WTC11 (cell line): ENCODE measurements at regions not wholly inside any gene's neighbourhood (a gene's known extent, or its start where the extent isn't known, plus 50 kb on each side); places are given as distances from the start of the nearest gene placed in this dataset.

Experiments
- ATAC-seq: fragments of 200-7000 bp; cut with Tn5 transposase; 2 replicates; pipeline ENCODE4 v1.10.0; 2021; ENCODE audit warnings: mild to moderate bottlenecking, moderate library complexity
- CTCF ChIA-PET: fragments of 300-600 bp; sonication (Branson Sonifier 250); formaldehyde crosslinking; loops from one replicate; lab custom pipeline; 2021; ENCODE audit warnings: antibody characterized with exemption; lab: Charles Lee
- POLR2A ChIA-PET: fragments of 350-600 bp; sonication (Branson Sonifier 250); formaldehyde crosslinking; loops from one replicate; lab custom pipeline; 2021; ENCODE audit warnings: antibody characterized with exemption; lab: Charles Lee
- DNase-seq: peaks from one replicate; pipeline ENCODE4 v3.0.0; 2021; ENCODE audit warnings: low spot score
- H3K27ac Mint-ChIP-seq: 2 replicates; pipeline ENCODE4 v1.8.0; 2021; ENCODE audit warnings: mixed read lengths
- H3K27me3 Mint-ChIP-seq: 2 replicates; pipeline ENCODE4 v1.8.0; 2021; ENCODE audit warnings: low read depth, mild to moderate bottlenecking, moderate library complexity, mixed read lengths
- H3K36me3 Mint-ChIP-seq: 2 replicates; pipeline ENCODE4 v1.8.0; 2021; ENCODE audit warnings: mixed read lengths
- H3K4me1 Mint-ChIP-seq: 2 replicates; pipeline ENCODE4 v1.8.0; 2022; ENCODE audit warnings: mixed read lengths
- H3K4me3 Mint-ChIP-seq: 2 replicates; pipeline ENCODE4 v1.8.0; 2021; ENCODE audit warnings: mild to moderate bottlenecking, moderate library complexity, mixed read lengths
- H3K9me3 Mint-ChIP-seq: 2 replicates; pipeline ENCODE4 v1.8.0; 2021; ENCODE audit warnings: mixed read lengths
- EMX1 ChIP-seq: fragments of 250-450 bp; sonication (Bioruptor Pico); IDR thresholded peaks from 2 replicates; pipeline ENCODE4 v1.8.0; 2021; ENCODE audit warnings: mild to moderate bottlenecking
- FOXK1 ChIP-seq: sonication (generic); formaldehyde crosslinking; IDR thresholded peaks from 2 replicates; pipeline ENCODE4 v1.8.0; 2022; ENCODE audit warnings: mild to moderate bottlenecking, moderate library complexity, missing genetic modification reagents
- GABPB1 ChIP-seq: sonication (generic); formaldehyde crosslinking; IDR thresholded peaks from 2 replicates; pipeline ENCODE4 v1.8.1; 2023; ENCODE audit warnings: mild to moderate bottlenecking, missing genetic modification reagents
- KAT7 ChIP-seq: sonication (generic); formaldehyde crosslinking; IDR thresholded peaks from 2 replicates; pipeline ENCODE4 v1.8.1; 2023; ENCODE audit warnings: missing genetic modification reagents, mild to moderate bottlenecking, borderline replicate concordance
- SP1 ChIP-seq: sonication (generic); formaldehyde crosslinking; conservative IDR thresholded peaks from 2 replicates; pipeline ENCODE4 v1.8.1; 2022; ENCODE audit warnings: missing genetic modification reagents
- TEAD1 ChIP-seq: sonication (generic); formaldehyde crosslinking; IDR thresholded peaks from 2 replicates; pipeline ENCODE4 v1.8.0; 2022; ENCODE audit warnings: mild to moderate bottlenecking, missing genetic modification reagents
- TEAD4 ChIP-seq: sonication (generic); formaldehyde crosslinking; IDR thresholded peaks from 2 replicates; pipeline ENCODE4 v1.8.0; 2022; ENCODE audit warnings: mild to moderate bottlenecking, missing genetic modification reagents
- ZNF138 ChIP-seq: sonication (generic); formaldehyde crosslinking; conservative IDR thresholded peaks from 2 replicates; pipeline ENCODE4 v1.8.1; 2022; ENCODE audit warnings: mild to moderate bottlenecking, moderate library complexity, missing genetic modification reagents
- ZNF232 ChIP-seq: sonication (generic); formaldehyde crosslinking; IDR thresholded peaks from 2 replicates; pipeline ENCODE4 v1.8.0; 2022; ENCODE audit warnings: mild to moderate bottlenecking, missing genetic modification reagents
- ZNF263 ChIP-seq: sonication (generic); formaldehyde crosslinking; IDR thresholded peaks from 2 replicates; pipeline ENCODE4 v1.8.1; 2022; ENCODE audit warnings: low read depth, mild to moderate bottlenecking, moderate library complexity, missing genetic modification reagents
- TF ChIP-seq, protein P1 (sequence below): fragments of 250-450 bp; sonication (Bioruptor Pico); conservative IDR thresholded peaks from 2 replicates; pipeline ENCODE4 v1.9.0; 2021; ENCODE audit warnings: mild to moderate bottlenecking
- TF ChIP-seq, protein P2 (sequence below): sonication (generic); formaldehyde crosslinking; IDR thresholded peaks from 2 replicates; pipeline ENCODE4 v1.8.1; 2023; ENCODE audit warnings: mild to moderate bottlenecking, moderate library complexity, missing genetic modification reagents
- TF ChIP-seq, protein P3 (sequence below): sonication (generic); formaldehyde crosslinking; IDR thresholded peaks from 2 replicates; pipeline ENCODE4 v1.8.1; 2022; ENCODE audit warnings: mild to moderate bottlenecking, moderate library complexity, missing genetic modification reagents
- TF ChIP-seq, protein P4 (sequence below): sonication (generic); formaldehyde crosslinking; IDR thresholded peaks from 2 replicates; pipeline ENCODE4 v1.8.0; 2022; ENCODE audit warnings: mild to moderate bottlenecking, missing genetic modification reagents
- TF ChIP-seq, protein P5 (sequence below): fragments of 200-600 bp; IDR thresholded peaks from 2 replicates; pipeline ENCODE4 v1.8.0; 2022; ENCODE audit warnings: antibody characterized with exemption
- TF ChIP-seq, protein P6 (sequence below): sonication (generic); formaldehyde crosslinking; IDR thresholded peaks from 2 replicates; pipeline ENCODE4 v1.8.1; 2022; ENCODE audit warnings: low read depth, mild to moderate bottlenecking, moderate library complexity, missing genetic modification reagents, borderline replicate concordance

DNA sequence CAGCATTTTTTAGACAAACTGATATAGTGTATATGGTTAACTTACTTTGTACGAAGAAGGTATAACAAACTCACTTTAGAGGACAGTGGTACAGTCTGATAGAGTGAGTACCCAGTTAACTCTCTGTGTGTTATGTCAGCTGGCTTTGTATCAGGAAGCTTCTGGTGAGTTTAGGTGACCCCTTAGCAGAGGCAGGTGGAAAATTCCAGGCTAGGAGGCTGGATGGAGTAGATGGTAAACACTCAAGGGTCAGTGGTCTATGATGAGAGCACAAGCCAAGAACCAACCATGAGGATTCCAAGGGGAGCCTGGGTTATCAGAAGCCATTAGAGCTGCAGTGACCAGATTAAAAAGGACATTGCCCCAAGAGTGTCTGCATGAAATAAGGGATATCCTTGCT, 227.3 kb upstream of the CENPE start:
- Mint-ChIP-seq H3K36me3 (peaks cover 14% of the 10 kb centered on the region), H3K27ac (peak overlapping the region; percentile 77; the same call in 1 of the 2 replicates), H3K9me3 (peaks cover 14% of the 10 kb centered on the region), H3K4me3 (no peak overlapping the region), H3K4me1 (peaks cover 75% of the 10 kb centered on the region), H3K27me3 (no peaks in the 10 kb centered on the region)
- CTCF ChIA-PET = no interaction called here
- POLR2A ChIA-PET = no interaction called here
- DNase-seq = no peak
- TF ChIP-seq ZNF232 (CRISPR knock-in tag) (no peak), KAT7 (no peak)
- TF ChIP-seq, protein P1, sequence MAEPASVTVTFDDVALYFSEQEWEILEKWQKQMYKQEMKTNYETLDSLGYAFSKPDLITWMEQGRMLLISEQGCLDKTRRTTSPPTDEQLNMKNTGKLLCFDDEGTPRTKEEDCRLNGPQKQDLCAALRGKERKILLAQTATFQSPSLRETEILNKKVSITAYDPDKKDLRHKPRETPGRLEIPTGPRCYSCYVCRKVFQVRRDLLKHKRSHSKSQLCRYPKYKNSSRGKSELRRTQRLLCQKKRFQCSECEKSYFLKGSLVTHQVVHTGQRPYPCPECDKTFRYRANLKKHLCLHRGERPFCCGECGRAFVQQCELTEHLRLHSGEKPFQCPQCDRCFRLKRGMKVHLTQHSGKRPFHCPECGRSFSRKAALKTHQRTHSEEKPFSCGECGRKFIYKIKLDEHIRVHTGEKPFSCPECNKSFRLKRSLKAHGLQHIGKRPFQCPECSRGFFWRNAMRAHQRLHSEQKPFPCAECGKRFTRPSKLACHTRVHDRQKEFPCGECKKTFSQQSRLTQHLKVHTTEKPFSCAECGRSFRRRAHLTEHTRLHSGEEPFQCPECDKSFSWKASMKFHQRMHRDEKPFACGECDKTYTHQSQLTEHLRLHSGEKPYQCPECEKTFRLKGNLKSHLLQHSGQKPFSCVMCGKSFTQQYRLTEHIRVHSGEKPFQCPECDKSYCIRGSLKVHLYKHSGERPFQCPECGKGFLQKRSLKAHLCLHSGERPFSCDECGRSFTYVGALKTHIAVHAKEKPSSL (CRISPR knock-in tag) = no peak
- TF ChIP-seq, protein P2, sequence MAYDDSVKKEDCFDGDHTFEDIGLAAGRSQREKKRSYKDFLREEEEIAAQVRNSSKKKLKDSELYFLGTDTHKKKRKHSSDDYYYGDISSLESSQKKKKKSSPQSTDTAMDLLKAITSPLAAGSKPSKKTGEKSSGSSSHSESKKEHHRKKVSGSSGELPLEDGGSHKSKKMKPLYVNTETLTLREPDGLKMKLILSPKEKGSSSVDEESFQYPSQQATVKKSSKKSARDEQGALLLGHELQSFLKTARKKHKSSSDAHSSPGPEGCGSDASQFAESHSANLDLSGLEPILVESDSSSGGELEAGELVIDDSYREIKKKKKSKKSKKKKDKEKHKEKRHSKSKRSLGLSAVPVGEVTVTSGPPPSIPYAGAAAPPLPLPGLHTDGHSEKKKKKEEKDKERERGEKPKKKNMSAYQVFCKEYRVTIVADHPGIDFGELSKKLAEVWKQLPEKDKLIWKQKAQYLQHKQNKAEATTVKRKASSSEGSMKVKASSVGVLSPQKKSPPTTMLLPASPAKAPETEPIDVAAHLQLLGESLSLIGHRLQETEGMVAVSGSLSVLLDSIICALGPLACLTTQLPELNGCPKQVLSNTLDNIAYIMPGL = no peak
- ATAC-seq = peak; percentile 8

DNA sequence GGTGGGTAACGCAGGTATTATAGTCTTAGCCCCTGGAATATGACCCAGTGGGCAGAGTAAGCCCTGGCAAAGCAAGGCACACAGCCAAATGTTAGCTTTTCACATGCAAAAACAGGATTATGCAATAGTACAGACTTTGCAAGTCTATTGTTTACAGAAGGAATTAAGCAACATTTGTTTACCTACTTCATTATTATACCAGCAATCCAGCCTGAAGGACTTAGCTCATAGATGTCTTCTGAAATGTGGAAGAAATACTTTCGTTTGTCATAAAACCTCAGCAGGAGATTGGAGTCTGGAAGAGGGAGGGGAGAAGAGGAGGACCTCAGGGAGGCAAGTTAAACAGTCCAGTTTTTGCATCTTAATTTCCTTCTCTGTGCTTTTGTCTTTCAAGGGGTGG, 226.7 kb upstream of the CENPE start:
- DNase-seq = no peak
- Mint-ChIP-seq H3K4me3 (peak overlapping the region; percentile 39), H3K9me3 (peaks cover 16% of the 10 kb centered on the region), H3K27me3 (no peaks in the 10 kb centered on the region), H3K36me3 (peaks cover 17% of the 10 kb centered on the region), H3K4me1 (peaks cover 72% of the 10 kb centered on the region), H3K27ac (peak overlapping the region; percentile 77)
- POLR2A ChIA-PET = no interaction called here
- CTCF ChIA-PET = no interaction called here
- TF ChIP-seq GABPB1 (CRISPR knock-in tag) (peak; percentile 80), SP1 (CRISPR knock-in tag) (no peak), TEAD4 (CRISPR knock-in tag) (no peak), ZNF138 (CRISPR knock-in tag) (no peak), TEAD1 (CRISPR knock-in tag) (0 out of 2 replicates have a peak, but pooled peaks have one; percentile 25), FOXK1 (no peak), ZNF263 (CRISPR knock-in tag) (no peak), EMX1 (CRISPR knock-in tag) (no peak)
- TF ChIP-seq, protein P3, sequence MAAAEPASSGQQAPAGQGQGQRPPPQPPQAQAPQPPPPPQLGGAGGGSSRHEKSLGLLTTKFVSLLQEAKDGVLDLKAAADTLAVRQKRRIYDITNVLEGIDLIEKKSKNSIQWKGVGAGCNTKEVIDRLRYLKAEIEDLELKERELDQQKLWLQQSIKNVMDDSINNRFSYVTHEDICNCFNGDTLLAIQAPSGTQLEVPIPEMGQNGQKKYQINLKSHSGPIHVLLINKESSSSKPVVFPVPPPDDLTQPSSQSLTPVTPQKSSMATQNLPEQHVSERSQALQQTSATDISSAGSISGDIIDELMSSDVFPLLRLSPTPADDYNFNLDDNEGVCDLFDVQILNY (CRISPR knock-in tag) = no peak
- TF ChIP-seq, protein P4, sequence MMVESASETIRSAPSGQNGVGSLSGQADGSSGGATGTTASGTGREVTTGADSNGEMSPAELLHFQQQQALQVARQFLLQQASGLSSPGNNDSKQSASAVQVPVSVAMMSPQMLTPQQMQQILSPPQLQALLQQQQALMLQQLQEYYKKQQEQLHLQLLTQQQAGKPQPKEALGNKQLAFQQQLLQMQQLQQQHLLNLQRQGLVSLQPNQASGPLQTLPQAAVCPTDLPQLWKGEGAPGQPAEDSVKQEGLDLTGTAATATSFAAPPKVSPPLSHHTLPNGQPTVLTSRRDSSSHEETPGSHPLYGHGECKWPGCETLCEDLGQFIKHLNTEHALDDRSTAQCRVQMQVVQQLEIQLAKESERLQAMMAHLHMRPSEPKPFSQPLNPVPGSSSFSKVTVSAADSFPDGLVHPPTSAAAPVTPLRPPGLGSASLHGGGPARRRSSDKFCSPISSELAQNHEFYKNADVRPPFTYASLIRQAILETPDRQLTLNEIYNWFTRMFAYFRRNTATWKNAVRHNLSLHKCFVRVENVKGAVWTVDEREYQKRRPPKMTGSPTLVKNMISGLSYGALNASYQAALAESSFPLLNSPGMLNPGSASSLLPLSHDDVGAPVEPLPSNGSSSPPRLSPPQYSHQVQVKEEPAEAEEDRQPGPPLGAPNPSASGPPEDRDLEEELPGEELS (CRISPR knock-in tag) = peak; percentile 33; the same call in 1 of the 2 replicates
- TF ChIP-seq, protein P5, sequence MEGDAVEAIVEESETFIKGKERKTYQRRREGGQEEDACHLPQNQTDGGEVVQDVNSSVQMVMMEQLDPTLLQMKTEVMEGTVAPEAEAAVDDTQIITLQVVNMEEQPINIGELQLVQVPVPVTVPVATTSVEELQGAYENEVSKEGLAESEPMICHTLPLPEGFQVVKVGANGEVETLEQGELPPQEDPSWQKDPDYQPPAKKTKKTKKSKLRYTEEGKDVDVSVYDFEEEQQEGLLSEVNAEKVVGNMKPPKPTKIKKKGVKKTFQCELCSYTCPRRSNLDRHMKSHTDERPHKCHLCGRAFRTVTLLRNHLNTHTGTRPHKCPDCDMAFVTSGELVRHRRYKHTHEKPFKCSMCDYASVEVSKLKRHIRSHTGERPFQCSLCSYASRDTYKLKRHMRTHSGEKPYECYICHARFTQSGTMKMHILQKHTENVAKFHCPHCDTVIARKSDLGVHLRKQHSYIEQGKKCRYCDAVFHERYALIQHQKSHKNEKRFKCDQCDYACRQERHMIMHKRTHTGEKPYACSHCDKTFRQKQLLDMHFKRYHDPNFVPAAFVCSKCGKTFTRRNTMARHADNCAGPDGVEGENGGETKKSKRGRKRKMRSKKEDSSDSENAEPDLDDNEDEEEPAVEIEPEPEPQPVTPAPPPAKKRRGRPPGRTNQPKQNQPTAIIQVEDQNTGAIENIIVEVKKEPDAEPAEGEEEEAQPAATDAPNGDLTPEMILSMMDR = no peak
- TF ChIP-seq, protein P6, sequence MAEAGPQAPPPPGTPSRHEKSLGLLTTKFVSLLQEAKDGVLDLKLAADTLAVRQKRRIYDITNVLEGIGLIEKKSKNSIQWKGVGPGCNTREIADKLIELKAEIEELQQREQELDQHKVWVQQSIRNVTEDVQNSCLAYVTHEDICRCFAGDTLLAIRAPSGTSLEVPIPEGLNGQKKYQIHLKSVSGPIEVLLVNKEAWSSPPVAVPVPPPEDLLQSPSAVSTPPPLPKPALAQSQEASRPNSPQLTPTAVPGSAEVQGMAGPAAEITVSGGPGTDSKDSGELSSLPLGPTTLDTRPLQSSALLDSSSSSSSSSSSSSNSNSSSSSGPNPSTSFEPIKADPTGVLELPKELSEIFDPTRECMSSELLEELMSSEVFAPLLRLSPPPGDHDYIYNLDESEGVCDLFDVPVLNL (CRISPR knock-in tag) = no peak
- peak; percentile 6; the same call in 1 of the 2 replicates for ATAC-seq
